MCF 10A (cell line): ENCODE measurements at regions not wholly inside any gene's neighbourhood (a gene's known extent, or its start where the extent isn't known, plus 50 kb on each side); places are given as distances from the start of the nearest gene placed in this dataset.
A peak's percentile ranks its signal among the peaks of the same experiment; 100 is the strongest.

ENCODE experiments used
- BruUV-seq: library from RNA; stranded (reverse); fragments of 400-500 nt; replicated peaks from 2 replicates; lab custom pipeline; 2021; lab: Mats Ljungman, UMichigan
- CTCF ChIA-PET: fragments of 300-600 bp; sonication (Branson Sonifier 250); formaldehyde crosslinking; extraction: SDS; loops from one replicate; lab custom pipeline; 2021; ENCODE audit warnings: antibody characterized with exemption, inconsistent platforms; lab: Yijun Ruan, JAX
- POLR2A ChIA-PET: fragments of 300-600, 350-650 bp; sonication (Branson Sonifier 250); formaldehyde crosslinking; extraction: SDS; loops from one replicate; lab custom pipeline; 2020; ENCODE audit warnings: antibody characterized with exemption, inconsistent platforms; lab: Yijun Ruan, JAX
- DNase-seq: peaks from one replicate; pipeline ENCODE4 v3.0.0-alpha.2; 2018; ENCODE audit not compliant: unreplicated experiment
- H3K27ac Mint-ChIP-seq: one replicate; pipeline ENCODE4 v1.8.0; 2022; ENCODE audit warnings: mild to moderate bottlenecking, low read depth, mixed read lengths; ENCODE audit not compliant: unreplicated experiment
- H3K27me3 Mint-ChIP-seq: one replicate; pipeline ENCODE4 v1.8.0; 2022; ENCODE audit warnings: mixed read lengths; ENCODE audit not compliant: insufficient read depth, unreplicated experiment
- H3K36me3 Mint-ChIP-seq: one replicate; pipeline ENCODE4 v1.8.0; 2022; ENCODE audit warnings: mild to moderate bottlenecking, moderate library complexity, mixed read lengths; ENCODE audit not compliant: insufficient read depth, unreplicated experiment
- H3K4me1 Mint-ChIP-seq: one replicate; pipeline ENCODE4 v1.8.0; 2022; ENCODE audit warnings: mixed read lengths; ENCODE audit not compliant: insufficient read depth, unreplicated experiment
- H3K4me3 Mint-ChIP-seq: one replicate; pipeline ENCODE4 v1.8.0; 2022; ENCODE audit warnings: mild to moderate bottlenecking, moderate library complexity, mixed read lengths; ENCODE audit not compliant: unreplicated experiment
- H3K9me3 Mint-ChIP-seq: one replicate; pipeline ENCODE4 v1.8.0; 2022; ENCODE audit warnings: mixed read lengths; ENCODE audit not compliant: unreplicated experiment
- CTCF ChIP-seq: fragments of 200-600 bp; IDR thresholded peaks from one replicate; pipeline ENCODE4 v1.8.0; 2022; ENCODE audit warnings: antibody characterized with exemption, mild to moderate bottlenecking; ENCODE audit not compliant: unreplicated experiment
- intact Hi-C: fragments of 100-400 bp; cut with micrococcal nuclease; formaldehyde crosslinking; loops from 2 replicates; pipeline ENCODE4 v1.14.1; 2022

GRCh38 chr6:170227521-170227983 lies 63.3 kb downstream of the DLL1 start:
- Mint-ChIP-seq H3K4me3 (no peak overlapping the region), H3K27ac (no peak overlapping the region), H3K27me3 (no peaks in the 10 kb centered on the region), H3K36me3 (no peaks in the 10 kb centered on the region), H3K4me1 (peaks cover 52% of the 10 kb centered on the region), H3K9me3 (no peaks in the 10 kb centered on the region)
- POLR2A ChIA-PET = no interaction called here
- peak; percentile 60 for DNase-seq
- CTCF ChIA-PET = interaction anchor here (0.6 to 0.7 kb wide), 4 partner anchors 67 to 1294 kb away, joined by 3 read pairs; no protein-coding TSS in a partner anchor
- TF ChIP-seq CTCF = no peak
- intact Hi-C loops = no loop called here
- no TSS peak for BruUV-seq

- CTCF ChIA-PET = interaction anchor here (0.5 to 0.7 kb wide), 2 partner anchors 53 to 75 kb away, joined by 3 read pairs; no protein-coding TSS in a partner anchor
- H3K27ac Mint-ChIP-seq = peak overlapping the region; percentile 81
- no peaks in the 10 kb centered on the region for H3K36me3 Mint-ChIP-seq
- no TSS peak for BruUV-seq
- H3K4me3 Mint-ChIP-seq = peak overlapping the region; percentile 60
- DNase-seq = no peak
- intact Hi-C loops = loop anchor here (1.0 kb wide), 1 partner anchor 47 kb away; no protein-coding TSS in a partner anchor
- no peaks in the 10 kb centered on the region for H3K9me3 Mint-ChIP-seq
- POLR2A ChIA-PET = interaction anchor here (1.0 to 5.0 kb wide), 6 partner anchors 10 to 345 kb away, joined by 3 to 43 read pairs (median 6); partner anchors contain the start of gene PSMB1
- peaks cover 53% of the 10 kb centered on the region for H3K4me1 Mint-ChIP-seq
- no peaks in the 10 kb centered on the region for H3K27me3 Mint-ChIP-seq
- TF ChIP-seq CTCF = no peak
Measured at GRCh38 chr6:170226647-170227046, 64.2 kb downstream of the DLL1 start.

GRCh38 chr6:170225852-170226417 lies 64.9 kb downstream of the DLL1 start:
- intact Hi-C loops = loop anchor here (1.0 kb wide), 1 partner anchor 47 kb away; no protein-coding TSS in a partner anchor
- peak overlapping the region; percentile 81 for H3K27ac Mint-ChIP-seq
- no peaks in the 10 kb centered on the region for H3K27me3 Mint-ChIP-seq
- TF ChIP-seq CTCF = no peak
- BruUV-seq = no TSS peak
- ChIA-PET CTCF (interaction anchor here (0.7 to 0.9 kb wide), 2 partner anchors 40 to 394 kb away, joined by 3 to 4 read pairs; no protein-coding TSS in a partner anchor), POLR2A (interaction anchor here (0.7 to 5.0 kb wide), 17 partner anchors 10 to 502 kb away, joined by 3 to 43 read pairs (median 4); partner anchors contain the start of gene PSMB1)
- peak overlapping the region; percentile 60 for H3K4me3 Mint-ChIP-seq
- peaks cover 51% of the 10 kb centered on the region for H3K4me1 Mint-ChIP-seq
- H3K36me3 Mint-ChIP-seq = no peaks in the 10 kb centered on the region
- peak; percentile 98 for DNase-seq
- H3K9me3 Mint-ChIP-seq = no peaks in the 10 kb centered on the region
